Brain microvascular endothelial cell (primary cell): ENCODE measurements at regions not wholly inside any gene's neighbourhood (a gene's known extent, or its start where the extent isn't known, plus 50 kb on each side); places are given as distances from the start of the nearest gene placed in this dataset.

Source experiments
- DNase-seq: peaks from one replicate; pipeline ENCODE4 v3.0.0-alpha.2; 2020
- H3K27ac ChIP-seq: fragments of 250-450 bp; sonication (Bioruptor Pico); 2 replicates; pipeline ENCODE4 v1.5.1; 2020; ENCODE audit warnings: mild to moderate bottlenecking, moderate library complexity
- H3K27me3 ChIP-seq: fragments of 250-450 bp; sonication (Bioruptor Pico); replicated peaks from 2 replicates; pipeline ENCODE4 v1.5.1; 2020; ENCODE audit warnings: mild to moderate bottlenecking
- H3K36me3 ChIP-seq: fragments of 250-450 bp; sonication (Bioruptor Pico); replicated peaks from 2 replicates; pipeline ENCODE4 v1.5.1; 2020; ENCODE audit warnings: mild to moderate bottlenecking
- H3K4me3 ChIP-seq: 2 replicates; pipeline ENCODE4 v1.5.1; 2011; ENCODE audit warnings: low read depth, mild to moderate bottlenecking, control low read depth, low read length, moderate library complexity
- CTCF ChIP-seq: IDR thresholded peaks from 2 replicates; pipeline ENCODE4 v1.5.1; 2011; ENCODE audit warnings: low read depth, mild to moderate bottlenecking, moderate library complexity, low read length, control low read depth, inconsistent platforms; ENCODE audit errors: missing control alignments
- in situ Hi-C: cut with HindIII; loops from 2 replicates; pipeline ENCODE4 v1.10.0; 2017; ENCODE audit warnings: low sequenced_read_pairs, low pct_ligation_motif_present

- no peak for TF ChIP-seq CTCF
- H3K36me3 ChIP-seq = no peaks in the 10 kb centered on the region
- H3K27me3 ChIP-seq = no peaks in the 10 kb centered on the region
- H3K4me3 ChIP-seq = no peak overlapping the region
- no peak overlapping the region for H3K27ac ChIP-seq
- no peak for DNase-seq
- in situ Hi-C loops = no loop called here
Observed at GRCh38 chr5:63687854-63688516, 274.3 kb downstream of the HTR1A start.

DNA sequence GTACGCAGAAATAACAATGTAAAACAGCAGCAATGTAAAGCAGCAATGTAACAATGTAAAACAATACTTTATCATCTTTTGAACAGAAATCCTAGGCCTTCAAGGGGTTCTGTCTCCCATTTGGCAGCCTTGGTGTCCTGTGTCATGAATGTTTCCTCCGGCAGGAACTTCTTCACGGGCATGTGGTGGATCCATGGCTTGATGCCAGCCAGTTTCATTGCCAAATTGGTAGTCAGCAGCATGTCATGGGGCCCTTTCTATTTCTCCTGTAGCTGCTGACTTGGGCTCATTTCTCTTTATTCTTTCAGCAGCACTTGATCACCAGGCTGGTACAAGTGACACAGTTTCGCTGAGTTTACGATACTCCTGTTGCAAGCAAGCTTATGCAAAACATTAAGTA, 275.3 kb downstream of the HTR1A start:
- no peak for TF ChIP-seq CTCF
- Histone ChIP-seq H3K27ac (no peak overlapping the region), H3K27me3 (no peaks in the 10 kb centered on the region), H3K4me3 (no peak overlapping the region), H3K36me3 (no peaks in the 10 kb centered on the region)
- DNase-seq = no peak
- in situ Hi-C loops = no loop called here

GRCh38 chr5:63686181-63686580, 276.1 kb downstream of the HTR1A start:
- H3K27ac ChIP-seq = no peak overlapping the region

GRCh38 chr5:63685454-63685853, 276.8 kb downstream of the HTR1A start:
- no peak for TF ChIP-seq CTCF
- Histone ChIP-seq H3K27me3 (no peaks in the 10 kb centered on the region), H3K4me3 (no peak overlapping the region), H3K36me3 (no peaks in the 10 kb centered on the region), H3K27ac (no peak overlapping the region)
- in situ Hi-C loops = no loop called here
- DNase-seq = no peak

More at GRCh38 chr5:63686181-63686580, 276.1 kb downstream of the HTR1A start:
- no peak for TF ChIP-seq CTCF
- in situ Hi-C loops = no loop called here
- Histone ChIP-seq H3K27me3 (no peaks in the 10 kb centered on the region), H3K4me3 (no peak overlapping the region), H3K36me3 (no peaks in the 10 kb centered on the region)
- no peak for DNase-seq

- no peaks in the 10 kb centered on the region for H3K36me3 ChIP-seq
- no peak for TF ChIP-seq CTCF
- H3K4me3 ChIP-seq = no peak overlapping the region
- in situ Hi-C loops = no loop called here
- no peak for DNase-seq
- H3K27ac ChIP-seq = no peak overlapping the region
- H3K27me3 ChIP-seq = no peaks in the 10 kb centered on the region
Observed at GRCh38 chr5:63674881-63675280, 287.4 kb downstream of the HTR1A start.

DNA sequence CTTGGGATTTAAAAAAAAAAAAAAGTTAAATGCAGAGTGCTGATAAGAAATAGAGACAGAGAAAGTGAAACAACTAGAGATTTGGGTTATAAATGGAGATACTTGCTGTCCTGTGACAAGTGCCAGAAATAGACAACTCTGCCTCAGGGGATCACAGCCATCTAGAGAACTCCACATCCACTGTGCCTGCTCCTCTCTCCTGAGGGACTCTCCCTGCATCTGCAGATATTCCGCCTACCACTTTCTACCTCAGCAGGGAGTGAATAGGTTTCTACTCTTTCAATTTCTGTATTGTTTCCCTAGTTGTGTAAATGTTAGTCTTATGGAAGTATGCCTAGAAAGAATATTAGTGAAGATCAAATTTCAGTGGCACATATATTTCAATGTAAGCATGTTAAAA, 307.2 kb downstream of the HTR1A start:
- H3K4me3 ChIP-seq = no peak overlapping the region
- no peak for TF ChIP-seq CTCF
- no peaks in the 10 kb centered on the region for H3K36me3 ChIP-seq
- no peaks in the 10 kb centered on the region for H3K27me3 ChIP-seq
- no peak for DNase-seq
- no peak overlapping the region for H3K27ac ChIP-seq
- in situ Hi-C loops = no loop called here
